ENCODE measurements at regions not wholly inside any gene's neighbourhood (a gene's known extent, or its start where the extent isn't known, plus 50 kb on each side); places are given as distances from the start of the nearest gene placed in this dataset.
"Not testable (repeated sequence)": the region's sequence is repeated elsewhere in the genome, so short reads cannot be mapped to it uniquely, and the experiment has no call there.

DNA sequence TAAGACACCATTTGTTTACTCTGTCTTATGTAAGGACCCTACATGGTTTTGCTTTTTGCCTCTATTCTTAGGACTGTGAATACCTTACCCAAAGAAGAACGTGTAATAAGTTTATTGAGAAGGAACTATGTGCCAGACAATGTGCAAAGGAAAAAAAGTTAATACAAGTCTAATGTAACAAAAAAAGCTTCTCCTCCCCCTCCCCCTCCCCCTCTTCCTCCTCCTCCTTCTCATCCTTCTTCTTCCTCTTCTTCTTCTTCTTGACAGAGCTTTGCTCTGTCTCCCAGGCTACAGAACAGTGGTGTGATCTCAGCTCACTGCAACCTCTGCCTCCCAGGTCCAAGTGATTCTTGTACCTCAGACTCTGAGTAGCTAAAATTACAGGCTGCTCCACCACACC, 50.9 kb upstream of the MITF start:
- DNase-seq: no peak
- no peak overlapping the region for H3K27ac Mint-ChIP-seq
- CTCF ChIA-PET: no interaction called here
- H3K27me3 Mint-ChIP-seq: no peaks in the 10 kb centered on the region
- H3K9me3 Mint-ChIP-seq: no peaks in the 10 kb centered on the region
- no peaks in the 10 kb centered on the region for H3K36me3 Mint-ChIP-seq
- no peak overlapping the region for H3K4me3 Mint-ChIP-seq
- no peaks in the 10 kb centered on the region for H3K4me1 Mint-ChIP-seq

DNA sequence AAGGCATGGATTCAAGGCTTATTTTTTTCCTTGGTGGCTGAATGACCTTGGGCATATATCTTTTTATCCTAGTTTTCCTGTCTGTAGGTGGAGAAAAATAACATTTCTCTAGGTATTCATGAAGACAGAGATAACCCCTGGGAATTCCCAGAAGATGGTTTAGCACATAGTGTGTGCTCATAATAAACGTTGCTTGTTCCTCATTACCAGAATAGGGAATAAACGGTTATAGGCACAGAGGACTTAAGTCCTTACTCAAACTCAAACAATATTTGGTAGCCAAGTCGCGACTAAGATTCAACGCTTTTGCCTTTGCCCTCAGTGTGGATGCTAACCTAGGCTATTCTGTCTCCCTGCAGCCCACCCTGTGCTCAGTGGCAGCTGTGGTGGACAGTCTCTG, 51.6 kb upstream of the MITF start:
- CTCF ChIA-PET: no interaction called here
- Mint-ChIP-seq H3K9me3 (no peaks in the 10 kb centered on the region), H3K4me1 (no peaks in the 10 kb centered on the region), H3K27me3 (no peaks in the 10 kb centered on the region), H3K27ac (no peak overlapping the region), H3K4me3 (no peak overlapping the region), H3K36me3 (no peaks in the 10 kb centered on the region)
- no peak for DNase-seq

- H3K36me3 Mint-ChIP-seq: no peaks in the 10 kb centered on the region
- DNase-seq: no peak
- H3K4me3 Mint-ChIP-seq: no peak overlapping the region
- CTCF ChIA-PET: no interaction called here
- H3K9me3 Mint-ChIP-seq: no peaks in the 10 kb centered on the region
- H3K4me1 Mint-ChIP-seq: no peaks in the 10 kb centered on the region
- no peak overlapping the region for H3K27ac Mint-ChIP-seq
- H3K27me3 Mint-ChIP-seq: no peaks in the 10 kb centered on the region
These were observed 53.2 kb upstream of the MITF start for GRCh38 chr3:69686056-69686455.

DNA sequence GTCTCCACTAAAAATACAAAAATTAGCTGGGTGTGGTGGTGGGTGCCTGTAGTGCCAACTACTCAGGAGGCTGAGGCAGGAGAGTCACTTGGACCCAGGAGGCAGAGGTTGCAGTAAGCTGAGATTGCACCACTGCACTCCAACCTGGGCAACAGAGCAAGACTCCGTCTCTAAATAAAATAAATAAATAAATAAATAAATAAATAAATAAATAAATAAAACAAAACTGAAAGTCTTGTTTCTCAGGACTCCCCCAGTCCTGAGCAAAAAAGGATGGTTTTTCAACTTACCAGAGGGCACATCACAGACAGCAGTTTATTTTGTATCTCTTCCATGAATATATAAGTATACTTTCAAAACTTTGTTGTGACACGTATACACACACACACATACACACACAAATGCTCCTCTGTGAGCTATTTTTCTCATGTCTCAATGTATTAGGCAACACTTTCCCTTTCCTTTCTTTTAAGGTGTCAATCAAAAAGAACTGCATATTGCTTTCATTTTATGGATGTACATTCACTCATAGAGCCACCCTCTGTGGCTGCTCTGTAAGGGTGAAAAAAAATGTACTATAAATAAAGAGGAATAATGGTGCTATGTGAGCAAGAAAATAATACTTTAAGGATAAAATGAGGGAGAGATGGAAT, 54.8 kb upstream of the MITF start:
- no peak overlapping the region for H3K27ac Mint-ChIP-seq
- DNase-seq: no peak
- CTCF ChIA-PET: no interaction called here
- H3K4me1 Mint-ChIP-seq: no peaks in the 10 kb centered on the region
- no peak overlapping the region for H3K4me3 Mint-ChIP-seq
- no peaks in the 10 kb centered on the region for H3K27me3 Mint-ChIP-seq
- H3K36me3 Mint-ChIP-seq: no peaks in the 10 kb centered on the region
- H3K9me3 Mint-ChIP-seq: no peaks in the 10 kb centered on the region

DNA sequence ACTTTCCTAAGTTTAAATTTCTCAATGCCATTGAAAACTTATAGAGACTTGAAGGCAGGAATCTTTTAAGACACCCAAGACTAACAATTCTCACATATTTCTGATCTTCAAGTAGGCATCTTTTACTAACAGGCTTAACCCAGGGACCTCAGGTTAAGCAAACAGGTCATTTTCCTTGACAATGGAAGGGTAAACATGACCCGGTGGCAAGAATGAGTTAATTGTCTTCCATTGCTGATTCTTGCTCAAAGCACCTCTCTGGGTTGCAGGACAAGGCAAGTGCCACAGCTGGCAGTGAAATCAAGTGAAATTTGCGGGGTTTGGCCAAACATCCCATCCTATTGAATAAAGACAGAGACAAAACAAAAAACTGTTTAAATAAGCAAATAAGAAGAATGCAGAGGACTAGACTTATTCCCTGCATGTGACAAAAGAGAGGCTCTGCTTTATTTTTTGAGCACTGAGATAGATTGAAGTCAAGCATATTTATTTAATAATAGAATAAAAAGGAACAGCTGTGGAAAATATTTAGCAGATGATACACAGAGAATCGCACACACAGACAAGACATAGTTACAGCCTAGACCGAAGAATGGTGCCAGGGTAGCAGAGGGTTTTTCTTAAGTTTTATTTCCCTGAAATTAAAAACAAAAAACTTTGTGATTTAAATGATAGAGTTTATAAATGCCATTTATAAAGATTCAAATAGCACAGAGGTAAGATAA, 56.0 kb upstream of the MITF start:
- Mint-ChIP-seq H3K27me3 (no peaks in the 10 kb centered on the region), H3K4me3 (no peak overlapping the region), H3K9me3 (no peaks in the 10 kb centered on the region), H3K4me1 (no peaks in the 10 kb centered on the region), H3K36me3 (no peaks in the 10 kb centered on the region), H3K27ac (no peak overlapping the region)
- DNase-seq: no peak
- CTCF ChIA-PET: no interaction called here

GRCh38 chr3:69677456-69677855, 61.8 kb upstream of the MITF start:
- H3K4me1 Mint-ChIP-seq, H3K4me3 Mint-ChIP-seq, H3K9me3 Mint-ChIP-seq, DNase-seq, H3K36me3 Mint-ChIP-seq, H3K27me3 Mint-ChIP-seq, H3K27ac Mint-ChIP-seq, CTCF ChIA-PET: not testable (repeated sequence)

- CTCF ChIA-PET: no interaction called here
- H3K9me3 Mint-ChIP-seq: no peaks in the 10 kb centered on the region
These were observed 63.3 kb upstream of the MITF start for GRCh38 chr3:69675786-69676530.

DNA sequence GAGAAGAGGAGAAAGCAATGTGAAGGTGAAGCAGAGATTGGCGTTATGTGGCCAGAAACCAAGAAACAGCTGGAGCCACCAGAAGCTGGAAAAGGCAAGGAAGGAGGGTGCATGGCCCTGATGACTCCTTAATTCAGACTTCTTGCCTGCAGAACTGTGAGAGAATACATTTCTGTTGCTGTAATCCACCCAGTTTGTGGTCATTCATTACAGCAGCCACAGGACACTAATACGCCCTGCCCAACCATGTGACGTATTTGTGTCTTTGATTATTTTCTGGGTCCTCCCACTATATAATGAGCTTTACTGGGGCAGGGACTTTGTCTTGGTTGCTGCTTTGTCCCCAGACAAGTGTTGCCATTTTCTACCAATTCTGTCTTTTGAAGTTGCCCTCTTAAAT, 64.5 kb upstream of the MITF start:
- Mint-ChIP-seq H3K27ac (no peak overlapping the region), H3K4me3 (no peak overlapping the region), H3K36me3 (no peaks in the 10 kb centered on the region), H3K27me3 (no peaks in the 10 kb centered on the region), H3K4me1 (no peaks in the 10 kb centered on the region), H3K9me3 (no peaks in the 10 kb centered on the region)
- CTCF ChIA-PET: no interaction called here
- DNase-seq: no peak

More at GRCh38 chr3:69675786-69676530, 63.3 kb upstream of the MITF start:
- Mint-ChIP-seq H3K27ac (no peak overlapping the region), H3K4me1 (no peaks in the 10 kb centered on the region), H3K27me3 (no peaks in the 10 kb centered on the region), H3K36me3 (no peaks in the 10 kb centered on the region), H3K4me3 (no peak overlapping the region)
- no peak for DNase-seq

DNA sequence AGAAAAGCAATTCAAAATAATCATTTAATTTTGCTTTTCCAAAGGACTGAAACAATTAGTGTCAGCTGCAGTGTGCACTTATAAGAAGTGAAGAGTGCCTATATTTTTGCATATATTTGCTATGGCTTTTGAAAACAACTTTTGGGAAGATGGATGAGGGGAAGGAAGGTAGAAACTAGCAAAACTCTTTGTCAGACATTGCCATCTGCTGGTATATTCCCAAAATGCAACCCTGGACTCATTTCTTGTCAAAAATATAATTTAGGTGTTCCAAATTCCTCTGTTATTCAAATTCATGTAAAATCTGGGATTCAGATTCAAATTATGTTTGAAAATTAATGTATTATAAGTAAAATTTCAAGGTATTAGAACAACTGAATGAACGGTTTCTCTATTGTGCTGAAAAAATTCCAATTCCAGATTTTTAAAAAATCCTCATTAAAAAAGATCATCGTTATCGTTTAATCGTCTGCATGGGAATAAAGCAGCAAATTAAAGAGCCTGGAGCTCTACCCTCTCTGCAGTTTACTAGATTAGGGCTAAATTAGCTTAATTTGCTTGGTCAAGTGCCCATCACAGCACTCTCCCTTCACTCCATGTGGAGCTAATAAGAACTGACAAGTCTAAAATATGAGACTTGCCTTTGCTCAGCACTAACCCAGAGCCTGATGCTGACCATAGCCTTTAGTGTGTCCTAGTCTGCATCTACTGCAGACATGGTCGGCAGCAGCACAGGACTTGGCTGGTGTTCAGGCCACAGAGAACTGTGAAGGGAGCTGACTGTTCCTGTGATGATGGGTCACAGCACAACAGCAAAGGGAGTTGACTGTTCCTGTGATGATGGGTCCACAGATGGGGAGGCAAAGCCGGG, 67.9 kb upstream of the MITF start:
- no peak overlapping the region for H3K4me3 Mint-ChIP-seq
- H3K27me3 Mint-ChIP-seq: no peaks in the 10 kb centered on the region
- CTCF ChIA-PET: interaction anchor here (0.6 to 1.6 kb wide), 5 partner anchors 9 to 550 kb away, joined by 3 to 4 read pairs (median 3); no protein-coding TSS in a partner anchor
- no peak overlapping the region for H3K27ac Mint-ChIP-seq
- DNase-seq: no peak
- H3K4me1 Mint-ChIP-seq: no peaks in the 10 kb centered on the region
- H3K9me3 Mint-ChIP-seq: no peaks in the 10 kb centered on the region
- no peaks in the 10 kb centered on the region for H3K36me3 Mint-ChIP-seq

GRCh38 chr3:69669070-69669469, 70.2 kb upstream of the MITF start:
- Mint-ChIP-seq H3K9me3 (no peaks in the 10 kb centered on the region), H3K27me3 (no peaks in the 10 kb centered on the region), H3K27ac (no peak overlapping the region), H3K4me1 (no peaks in the 10 kb centered on the region), H3K36me3 (no peaks in the 10 kb centered on the region), H3K4me3 (no peak overlapping the region)
- CTCF ChIA-PET: interaction anchor here (0.9 to 1.0 kb wide), 2 partner anchors 363 to 548 kb away, joined by 3 read pairs; no protein-coding TSS in a partner anchor
- no peak for DNase-seq

- Mint-ChIP-seq H3K36me3 (no peaks in the 10 kb centered on the region), H3K27ac (no peak overlapping the region), H3K27me3 (no peaks in the 10 kb centered on the region), H3K4me1 (no peaks in the 10 kb centered on the region), H3K9me3 (peaks cover 3% of the 10 kb centered on the region), H3K4me3 (no peak overlapping the region)
- CTCF ChIA-PET: interaction anchor here (1.3 kb wide), 1 partner anchor 341 kb away, joined by 4 read pairs; no protein-coding TSS in a partner anchor
- DNase-seq: no peak
These were observed 74.1 kb upstream of the MITF start for GRCh38 chr3:69665026-69665737.

DNA sequence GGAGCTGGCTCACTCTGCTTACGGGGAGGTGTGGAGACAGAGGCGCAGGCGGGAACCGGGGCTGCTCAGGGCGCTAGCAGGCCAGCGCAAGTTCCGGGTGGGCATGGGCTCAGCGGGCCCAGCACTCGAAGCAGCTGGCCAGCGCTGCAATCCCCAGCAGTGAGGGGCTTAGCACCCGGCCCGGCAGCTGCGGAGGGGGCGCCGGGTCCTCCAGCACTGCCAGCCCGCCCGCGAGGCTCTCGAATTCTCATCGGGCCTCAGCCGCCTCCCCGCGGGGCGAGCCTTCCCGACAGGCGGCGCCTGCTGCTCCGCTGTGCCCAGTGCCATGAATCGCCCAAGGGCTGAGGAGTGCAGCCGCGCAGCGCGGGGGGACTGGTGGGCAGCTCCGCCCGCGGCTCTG, 78.6 kb upstream of the MITF start:
- Mint-ChIP-seq H3K27me3 (no peaks in the 10 kb centered on the region), H3K9me3 (peaks cover 3% of the 10 kb centered on the region), H3K4me3 (no peak overlapping the region), H3K36me3 (no peaks in the 10 kb centered on the region), H3K27ac (no peak overlapping the region), H3K4me1 (no peaks in the 10 kb centered on the region)
- CTCF ChIA-PET: no interaction called here
- DNase-seq: no peak

GRCh38 chr3:69659180-69659910, 79.9 kb upstream of the MITF start:
- Mint-ChIP-seq H3K27me3 (no peaks in the 10 kb centered on the region), H3K9me3 (peaks cover 3% of the 10 kb centered on the region), H3K4me3 (no peak overlapping the region), H3K36me3 (no peaks in the 10 kb centered on the region), H3K27ac (no peak overlapping the region), H3K4me1 (no peaks in the 10 kb centered on the region)
- CTCF ChIA-PET: no interaction called here
- no peak for DNase-seq

All from activated naive CD4-positive, alpha-beta T cell treated with anti-CD3 and anti-CD28 coated beads, Interleukin-2, amount 10 ng/mL, durations not matched to agents 7 days and 5 days (primary cell).